ENCODE measurements at regions not wholly inside any gene's neighbourhood (a gene's known extent, or its start where the extent isn't known, plus 50 kb on each side); places are given as distances from the start of the nearest gene placed in this dataset.

DNA sequence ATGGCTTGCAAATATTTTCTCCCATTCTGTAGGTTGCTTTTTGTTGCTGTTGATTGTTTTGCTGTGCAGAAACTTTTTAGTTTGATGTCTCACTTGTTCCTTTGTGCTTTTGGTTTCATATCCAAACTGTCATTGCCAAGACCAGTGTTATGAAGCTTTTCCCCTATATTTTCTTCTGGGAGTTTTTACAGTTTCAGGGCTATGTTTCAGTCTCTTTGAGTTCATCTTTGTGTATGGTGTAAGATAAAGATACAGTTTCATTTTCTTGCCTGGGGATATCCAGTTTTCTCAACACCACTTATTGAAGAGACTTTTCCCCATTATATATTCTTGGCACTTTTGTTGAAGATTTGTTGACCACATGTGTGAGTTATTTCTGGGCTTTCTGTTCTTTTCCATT is 139.9 kb downstream of the MRPL57 start:
- ATAC-seq: no peak
- H3K4me3 Mint-ChIP-seq: no peak overlapping the region

DNA sequence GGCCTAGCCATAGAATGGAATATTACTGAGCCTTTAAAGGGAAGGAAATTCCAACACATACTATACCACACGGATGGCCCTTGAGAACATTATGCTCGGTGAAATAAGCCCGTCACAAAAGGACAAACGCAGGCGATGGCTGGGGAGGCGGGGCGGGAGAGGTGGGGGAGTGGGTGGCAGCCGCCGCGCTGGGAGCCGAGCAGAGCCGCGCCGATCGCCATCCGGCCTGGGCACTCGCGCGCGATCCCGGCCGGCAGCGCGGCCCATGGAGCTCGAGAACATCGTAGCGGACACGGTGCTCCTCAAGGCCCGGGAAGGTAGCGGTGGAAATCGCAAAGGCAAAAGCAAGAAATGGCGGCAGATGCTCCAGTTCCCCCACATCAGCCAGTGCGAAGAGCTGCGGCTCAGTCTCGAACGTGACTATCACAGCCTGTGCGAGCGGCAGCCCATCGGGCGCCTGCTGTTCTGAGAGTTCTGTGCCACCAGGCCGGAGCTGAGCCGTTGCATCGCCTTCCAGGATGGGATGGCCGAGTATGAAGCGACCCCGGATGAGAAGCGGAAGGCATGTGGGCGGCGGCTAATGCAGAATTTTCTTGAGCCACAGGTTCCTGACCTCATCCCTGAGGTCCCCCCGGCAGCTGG is 140.1 kb downstream of the ZDHHC20 start:
- Mint-ChIP-seq H3K27me3 (ENCODE audit: low read depth in 2 of 2) (no peaks in the 10 kb centered on the region), H3K27ac (no peak overlapping the region), H3K4me1 (peaks cover 0 to 5% of the 10 kb centered on the region in 2 donors), H3K36me3 (no peaks in the 10 kb centered on the region), H3K4me3 (no peak overlapping the region), H3K9me3 (no peaks in the 10 kb centered on the region)
- Histone ChIP-seq H3K36me3 (ENCODE audit: control insufficient read depth, insufficient read depth, low read length) (peaks cover 2% of the 10 kb centered on the region), H3K27me3 (ENCODE audit: control insufficient read depth, insufficient read depth, low read length) (no peaks in the 10 kb centered on the region), H3K27ac (ENCODE audit: low read length) (no peak overlapping the region), H3K4me1 (ENCODE audit: control insufficient read depth, insufficient read depth, low read length) (no peaks in the 10 kb centered on the region), H3K4me3 (ENCODE audit: low read length) (no peak overlapping the region), H3K9me3 (ENCODE audit: control insufficient read depth, insufficient read depth, low read length) (no peaks in the 10 kb centered on the region)
- intact Hi-C loops (cut with micrococcal nuclease): no loop called here
- TF ChIP-seq, protein P1, sequence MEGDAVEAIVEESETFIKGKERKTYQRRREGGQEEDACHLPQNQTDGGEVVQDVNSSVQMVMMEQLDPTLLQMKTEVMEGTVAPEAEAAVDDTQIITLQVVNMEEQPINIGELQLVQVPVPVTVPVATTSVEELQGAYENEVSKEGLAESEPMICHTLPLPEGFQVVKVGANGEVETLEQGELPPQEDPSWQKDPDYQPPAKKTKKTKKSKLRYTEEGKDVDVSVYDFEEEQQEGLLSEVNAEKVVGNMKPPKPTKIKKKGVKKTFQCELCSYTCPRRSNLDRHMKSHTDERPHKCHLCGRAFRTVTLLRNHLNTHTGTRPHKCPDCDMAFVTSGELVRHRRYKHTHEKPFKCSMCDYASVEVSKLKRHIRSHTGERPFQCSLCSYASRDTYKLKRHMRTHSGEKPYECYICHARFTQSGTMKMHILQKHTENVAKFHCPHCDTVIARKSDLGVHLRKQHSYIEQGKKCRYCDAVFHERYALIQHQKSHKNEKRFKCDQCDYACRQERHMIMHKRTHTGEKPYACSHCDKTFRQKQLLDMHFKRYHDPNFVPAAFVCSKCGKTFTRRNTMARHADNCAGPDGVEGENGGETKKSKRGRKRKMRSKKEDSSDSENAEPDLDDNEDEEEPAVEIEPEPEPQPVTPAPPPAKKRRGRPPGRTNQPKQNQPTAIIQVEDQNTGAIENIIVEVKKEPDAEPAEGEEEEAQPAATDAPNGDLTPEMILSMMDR (IDR thresholded peaks at IDR 0.05): no peak
- ATAC-seq (no peak), DNase-seq (no peak)
- 86% methylated on average over 49 of the region's 50 CpGs for WGBS (ENCODE audit: insufficient coverage)

More for the DNA sequence above, 139.9 kb downstream of the MRPL57 start:
- Histone ChIP-seq H3K4me1 (ENCODE audit: control insufficient read depth, insufficient read depth, low read length) (no peaks in the 10 kb centered on the region), H3K27ac (ENCODE audit: low read length) (no peak overlapping the region), H3K9me3 (ENCODE audit: control insufficient read depth, insufficient read depth, low read length) (no peaks in the 10 kb centered on the region), H3K36me3 (ENCODE audit: control insufficient read depth, insufficient read depth, low read length) (peaks cover 2% of the 10 kb centered on the region), H3K4me3 (ENCODE audit: low read length) (no peak overlapping the region), H3K27me3 (ENCODE audit: control insufficient read depth, insufficient read depth, low read length) (no peaks in the 10 kb centered on the region)
- intact Hi-C loops (cut with micrococcal nuclease): no loop called here
- Mint-ChIP-seq H3K9me3 (no peaks in the 10 kb centered on the region), H3K36me3 (no peaks in the 10 kb centered on the region), H3K4me1 (peaks cover 0 to 5% of the 10 kb centered on the region in 2 donors), H3K27ac (no peak overlapping the region), H3K27me3 (ENCODE audit: low read depth in 2 of 2) (no peaks in the 10 kb centered on the region)
- DNase-seq: no peak
- TF ChIP-seq, protein P1 (IDR thresholded peaks at IDR 0.05): no peak

DNA sequence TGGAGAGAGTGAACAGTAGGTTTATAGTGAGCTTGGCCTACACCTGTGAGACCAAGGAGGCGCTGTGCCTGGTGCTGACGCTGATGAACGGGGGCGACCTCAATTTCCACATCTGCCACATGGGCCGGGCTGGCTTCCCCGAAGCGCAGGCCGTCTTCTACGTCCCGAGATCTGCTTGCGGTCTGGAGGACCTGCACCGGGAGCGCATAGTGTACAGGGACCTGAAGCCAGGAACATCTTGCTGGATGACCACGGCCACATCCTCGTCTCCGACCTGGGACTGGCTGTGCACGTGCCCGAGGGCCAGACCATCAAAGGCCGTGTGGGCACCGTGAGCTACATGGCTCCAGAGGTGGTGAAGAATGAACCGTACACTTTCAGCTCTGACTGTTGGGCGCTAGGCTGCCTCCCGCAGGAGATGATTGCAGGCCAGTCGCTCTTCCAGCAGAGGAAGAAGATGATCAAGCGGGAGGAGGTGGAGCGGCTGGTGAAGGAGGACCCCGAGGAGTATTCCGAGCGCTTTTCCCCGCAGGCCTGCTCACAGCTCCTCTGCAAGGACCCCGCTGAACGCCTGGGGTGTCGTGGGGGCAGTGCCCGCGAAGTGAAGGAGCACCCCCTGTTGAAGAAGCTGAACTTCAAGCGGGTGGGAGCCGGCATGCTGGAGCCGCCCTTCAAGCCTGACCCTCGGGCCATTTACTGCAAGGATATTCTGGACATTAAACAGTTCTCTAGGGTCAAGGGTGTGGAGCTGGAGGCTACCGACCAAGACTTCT is 139.0 kb downstream of the ZDHHC20 start:
- no peak for ATAC-seq
- intact Hi-C loops (cut with micrococcal nuclease): no loop called here
- Histone ChIP-seq H3K27me3 (ENCODE audit: control insufficient read depth, insufficient read depth, low read length) (no peaks in the 10 kb centered on the region), H3K4me1 (ENCODE audit: control insufficient read depth, insufficient read depth, low read length) (no peaks in the 10 kb centered on the region), H3K27ac (ENCODE audit: low read length) (no peak overlapping the region), H3K9me3 (ENCODE audit: control insufficient read depth, insufficient read depth, low read length) (no peaks in the 10 kb centered on the region), H3K36me3 (ENCODE audit: control insufficient read depth, insufficient read depth, low read length) (peaks cover 2% of the 10 kb centered on the region), H3K4me3 (ENCODE audit: low read length) (no peak overlapping the region)
- peaks cover 0 to 5% of the 10 kb centered on the region in 2 donors for H3K4me1 Mint-ChIP-seq
- WGBS (ENCODE audit: insufficient coverage): 96% methylated on average over 40 of the region's 40 CpGs
- DNase-seq: no peak
- no peak overlapping the region for H3K27ac Mint-ChIP-seq
- no peaks in the 10 kb centered on the region for H3K36me3 Mint-ChIP-seq
- no peak overlapping the region for H3K4me3 Mint-ChIP-seq
- TF ChIP-seq, protein P1 (IDR thresholded peaks at IDR 0.05): no peak
- no peaks in the 10 kb centered on the region for H3K27me3 Mint-ChIP-seq (ENCODE audit: low read depth in 2 of 2)
- H3K9me3 Mint-ChIP-seq: no peaks in the 10 kb centered on the region

Measured in natural killer cell (primary cell).